Activated naive CD8-positive, alpha-beta T cell treated with anti-CD3 and anti-CD28 coated beads, Interleukin-2, amount 50 U/mL, for 16 hours (primary cell): ENCODE measurements at regions not wholly inside any gene's neighbourhood (a gene's known extent, or its start where the extent isn't known, plus 50 kb on each side); places are given as distances from the start of the nearest gene placed in this dataset.
"Not testable (repeated sequence)": the region's sequence is repeated elsewhere in the genome, so short reads cannot be mapped to it uniquely, and the experiment has no call there.

Experiments
- DNase-seq: peaks from one replicate; pipeline ENCODE4 v3.0.0-alpha.2; 2020; ENCODE audit warnings: low read depth, low spot score

- no peak for DNase-seq
Observed at GRCh38 chr1:181202986-181203555, 114.6 kb downstream of the IER5 start.

- no peak for DNase-seq
Observed at GRCh38 chr1:181204530-181204929, 116.0 kb downstream of the IER5 start.

GRCh38 chr1:181205901-181206300 is 117.4 kb downstream of the IER5 start:
- no peak for DNase-seq

- no peak for DNase-seq
Observed at GRCh38 chr1:181206513-181206912, 118.0 kb downstream of the IER5 start.

GRCh38 chr1:181206979-181207790 is 118.7 kb downstream of the IER5 start:
- no peak for DNase-seq

GRCh38 chr1:181208083-181208482 is 119.6 kb downstream of the IER5 start:
- no peak for DNase-seq

GRCh38 chr1:181208967-181209366 is 120.5 kb downstream of the IER5 start:
- DNase-seq = no peak

GRCh38 chr1:181213056-181213455 is 124.6 kb downstream of the IER5 start:
- no peak for DNase-seq

GRCh38 chr1:181216591-181216994 is 128.1 kb downstream of the IER5 start:
- DNase-seq = no peak

GRCh38 chr1:181219938-181220337 is 131.4 kb downstream of the IER5 start:
- DNase-seq = no peak

- DNase-seq = no peak
Observed at GRCh38 chr1:181221078-181221477, 132.6 kb downstream of the IER5 start.

GRCh38 chr1:181222972-181223505 is 134.5 kb downstream of the IER5 start:
- DNase-seq = no peak

GRCh38 chr1:181226728-181227127 is 138.2 kb downstream of the IER5 start:
- not testable (repeated sequence) for DNase-seq

- DNase-seq = no peak
Observed at GRCh38 chr1:181239086-181239485, 150.6 kb downstream of the IER5 start.

- not testable (repeated sequence) for DNase-seq
Observed at GRCh38 chr1:181246320-181246719, 157.8 kb downstream of the IER5 start.

- not testable (repeated sequence) for DNase-seq
Observed at GRCh38 chr1:181248361-181248760, 159.9 kb downstream of the IER5 start.

GRCh38 chr1:181249186-181249585 is 160.7 kb downstream of the IER5 start:
- no peak for DNase-seq

GRCh38 chr1:181250038-181250437 is 161.5 kb downstream of the IER5 start:
- DNase-seq = no peak

GRCh38 chr1:181251001-181251712 is 162.7 kb downstream of the IER5 start:
- DNase-seq = no peak

- DNase-seq = no peak
Observed at GRCh38 chr1:181251713-181252075, 163.2 kb downstream of the IER5 start.

- not testable (repeated sequence) for DNase-seq
Observed at GRCh38 chr1:181253601-181254000, 165.1 kb downstream of the IER5 start.

- no peak for DNase-seq
Observed at GRCh38 chr1:181255270-181255929, 166.9 kb downstream of the IER5 start.
